Thoracic aorta (tissue), 2 donors: ENCODE measurements at regions not wholly inside any gene's neighbourhood (a gene's known extent, or its start where the extent isn't known, plus 50 kb on each side); places are given as distances from the start of the nearest gene placed in this dataset.

ENCODE experiments used
- ATAC-seq: fragments of 150-250 bp; one replicate; pipeline ENCODE4 v1.8.0; 2017; ENCODE audit warnings: low read depth; ENCODE audit not compliant: insufficient number of reproducible peaks, low FRiP score
- DNase-seq: peaks from one replicate; pipeline ENCODE4 v3.0.0-alpha.2; 2020; ENCODE audit warnings: low spot score
- H3K27ac ChIP-seq, 2 donors: fragments of 200-600 bp; sonication (generic); 1 replicate in 1 of 2; 2 replicates in 1 of 2; pipeline ENCODE4 v1.5.1; 2016; ENCODE audit warnings: mild to moderate bottlenecking in 2 of 2, moderate library complexity in 2 of 2
- H3K27me3 ChIP-seq: fragments of 200-600 bp; sonication (generic); replicated peaks from 2 replicates; pipeline ENCODE4 v1.6.0; 2016; ENCODE audit warnings: mild to moderate bottlenecking; ENCODE audit not compliant: insufficient read depth
- H3K36me3 ChIP-seq: fragments of 200-600 bp; sonication (generic); one replicate; pipeline ENCODE4 v1.5.1; 2016
- H3K4me1 ChIP-seq, 2 donors: fragments of 200-600 bp; sonication (generic); 1 replicate in 1 of 2; 2 replicates in 1 of 2; pipeline versions ENCODE4 v1.5.1 to v1.6.0; 2016; ENCODE audit warnings: low read depth in 2 of 2, mild to moderate bottlenecking in 1 of 2; ENCODE audit not compliant: control insufficient read depth in 1 of 2
- H3K4me3 ChIP-seq: fragments of 200-600 bp; sonication (generic); 2 replicates; pipeline ENCODE4 v1.5.1; 2016; ENCODE audit warnings: mild to moderate bottlenecking
- H3K9me3 ChIP-seq: fragments of 200-600 bp; sonication (generic); 2 replicates; pipeline ENCODE4 v1.5.1; 2016
- CTCF ChIP-seq: fragments of 200-600 bp; sonication (generic); IDR thresholded peaks from one replicate; pipeline ENCODE4 v1.5.1; 2019; ENCODE audit warnings: antibody characterized with exemption

GRCh38 chr3:194072691-194073279, 63.2 kb upstream of the HES1 start:
- H3K36me3 ChIP-seq = no peaks in the 10 kb centered on the region
- ATAC-seq (no peak), DNase-seq (no peak)
- H3K27ac ChIP-seq = no peak overlapping the region
- H3K9me3 ChIP-seq = no peaks in the 10 kb centered on the region
- H3K27me3 ChIP-seq = no peaks in the 10 kb centered on the region
- no peak overlapping the region for H3K4me3 ChIP-seq
- H3K4me1 ChIP-seq = peaks cover 9 to 10% of the 10 kb centered on the region in 2 donors
- no peak for TF ChIP-seq CTCF

GRCh38 chr3:194073926-194074325, 62.0 kb upstream of the HES1 start:
- Histone ChIP-seq H3K27ac (no peak overlapping the region), H3K4me3 (no peak overlapping the region), H3K4me1 (peaks cover 9 to 10% of the 10 kb centered on the region in 2 donors), H3K9me3 (no peaks in the 10 kb centered on the region), H3K36me3 (no peaks in the 10 kb centered on the region), H3K27me3 (no peaks in the 10 kb centered on the region)
- ATAC-seq (no peak), DNase-seq (no peak)
- TF ChIP-seq CTCF = no peak

GRCh38 chr3:194075088-194075615, 60.8 kb upstream of the HES1 start:
- Histone ChIP-seq H3K9me3 (no peaks in the 10 kb centered on the region), H3K4me3 (no peak overlapping the region), H3K4me1 (peaks cover 9 to 10% of the 10 kb centered on the region in 2 donors), H3K27ac (no peak overlapping the region), H3K27me3 (no peaks in the 10 kb centered on the region), H3K36me3 (no peaks in the 10 kb centered on the region)
- DNase-seq (no peak), ATAC-seq (no peak)
- TF ChIP-seq CTCF = no peak

GRCh38 chr3:194075802-194076460, 60.0 kb upstream of the HES1 start:
- no peak overlapping the region for H3K4me3 ChIP-seq
- H3K36me3 ChIP-seq = no peaks in the 10 kb centered on the region
- ATAC-seq (no peak), DNase-seq (no peak)
- H3K4me1 ChIP-seq = peaks cover 5 to 10% of the 10 kb centered on the region in 2 donors
- no peaks in the 10 kb centered on the region for H3K27me3 ChIP-seq
- no peaks in the 10 kb centered on the region for H3K9me3 ChIP-seq
- no peak for TF ChIP-seq CTCF
- no peak overlapping the region for H3K27ac ChIP-seq

- no peaks in the 10 kb centered on the region for H3K9me3 ChIP-seq
- H3K27me3 ChIP-seq = no peaks in the 10 kb centered on the region
- no peak for TF ChIP-seq CTCF
- no peak for ATAC-seq
- H3K36me3 ChIP-seq = no peaks in the 10 kb centered on the region
- no peak for DNase-seq
- H3K4me3 ChIP-seq = no peak overlapping the region
- H3K4me1 ChIP-seq = peaks cover 4 to 7% of the 10 kb centered on the region in 2 donors
- no peak overlapping the region for H3K27ac ChIP-seq
Measured at GRCh38 chr3:194076475-194076874, 59.5 kb upstream of the HES1 start.
